ENCODE measurements at regions not wholly inside any gene's neighbourhood (a gene's known extent, or its start where the extent isn't known, plus 50 kb on each side); places are given as distances from the start of the nearest gene placed in this dataset.

GRCh38 chr10:88041243-88042159, 178.1 kb downstream of the PTEN start (continued):
- TF ChIP-seq CTCF (IDR thresholded peaks at IDR 0.05; ENCODE audit: control extremely low read depth in 1 of 3, insufficient read depth in 1 of 3, low read depth in 1 of 3, low read length in 3 of 3) (no peak), JUN (IDR thresholded peaks at IDR 0.05; ENCODE audit: low read depth, low read length) (no peak), ASH2L (IDR thresholded peaks at IDR 0.05; ENCODE audit: low read length) (no peak), SRF (IDR thresholded peaks at IDR 0.05; ENCODE audit: low read depth, low read length) (no peak), TAF7 (optimal IDR thresholded peaks at IDR 0.05; ENCODE audit: borderline replicate concordance, low read depth, low read length) (no peak), POU5F1 (IDR thresholded peaks at IDR 0.05; ENCODE audit: low read depth, low read length) (no peak), BRCA1 (IDR thresholded peaks at IDR 0.05; ENCODE audit: low read depth, low read length) (no peak)

Data from H1 (cell line).